HG02623 (cell line): ENCODE measurements at regions not wholly inside any gene's neighbourhood (a gene's known extent, or its start where the extent isn't known, plus 50 kb on each side); places are given as distances from the start of the nearest gene placed in this dataset.

Experiments used
- ATAC-seq: cut with Tn5 transposase; IDR thresholded peaks from one replicate; pipeline ENCODE4 v1.9.1; 2021; ENCODE audit warnings: moderate library complexity; ENCODE audit not compliant: unreplicated experiment

DNA sequence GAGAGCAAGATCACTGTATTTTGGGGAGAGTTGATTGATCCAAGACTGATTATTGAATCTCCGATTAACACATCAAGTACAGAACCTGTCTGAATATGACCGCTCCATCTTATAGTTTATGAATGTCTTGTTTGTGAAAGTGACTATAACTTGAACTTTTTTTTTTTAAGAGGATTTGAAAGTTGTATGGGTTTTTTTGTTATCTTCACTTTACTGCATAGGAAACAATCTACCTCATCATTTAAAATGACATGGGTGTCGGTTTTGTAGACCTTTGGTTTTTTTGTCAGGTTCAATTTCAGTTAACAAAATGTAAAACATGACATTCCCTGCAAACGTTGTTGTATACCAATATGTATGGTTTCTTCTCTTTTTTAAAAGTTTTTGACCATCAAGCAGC lies 103.0 kb upstream of the NUDT6 start:
- no peak for ATAC-seq

DNA sequence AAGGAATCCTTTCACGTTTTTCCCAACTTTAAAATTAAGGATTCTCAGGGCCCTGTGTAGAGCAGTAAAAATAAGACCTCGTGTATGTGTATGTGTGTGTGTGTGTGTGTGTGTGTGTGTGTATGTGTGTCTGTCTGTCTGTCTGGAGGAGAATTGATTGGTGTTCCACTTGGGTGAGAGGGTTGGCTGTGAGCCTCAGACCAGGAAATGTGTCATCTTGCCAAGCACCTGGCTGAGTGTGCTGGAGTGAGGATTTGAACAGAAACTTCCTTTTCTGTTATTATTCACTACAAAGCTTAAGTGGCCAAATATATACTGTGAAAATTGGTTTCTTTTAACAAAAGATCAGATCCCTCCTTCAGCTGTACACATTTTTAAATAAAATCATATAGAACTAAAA lies 103.6 kb upstream of the NUDT6 start:
- ATAC-seq, result peak; percentile 45

DNA sequence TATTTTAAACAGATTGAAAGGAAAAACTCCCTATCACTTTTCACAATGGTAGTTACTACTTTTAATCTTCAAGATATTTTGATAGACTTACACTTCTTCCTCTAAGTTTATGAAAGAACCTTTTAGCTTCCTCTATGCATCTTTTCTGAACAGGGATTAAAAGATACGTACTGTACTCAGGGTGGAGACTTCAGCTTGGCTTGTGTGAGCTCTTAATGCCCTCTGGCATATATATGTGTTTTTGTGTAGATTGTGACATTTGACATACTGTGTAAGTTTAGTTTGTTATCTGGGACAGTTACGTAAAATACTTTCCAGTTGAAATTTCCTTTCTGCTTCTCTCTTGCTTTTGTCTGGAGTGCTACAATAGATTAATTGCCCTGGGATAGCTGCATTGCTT lies 109.3 kb upstream of the NUDT6 start:
- ATAC-seq, result no peak

DNA sequence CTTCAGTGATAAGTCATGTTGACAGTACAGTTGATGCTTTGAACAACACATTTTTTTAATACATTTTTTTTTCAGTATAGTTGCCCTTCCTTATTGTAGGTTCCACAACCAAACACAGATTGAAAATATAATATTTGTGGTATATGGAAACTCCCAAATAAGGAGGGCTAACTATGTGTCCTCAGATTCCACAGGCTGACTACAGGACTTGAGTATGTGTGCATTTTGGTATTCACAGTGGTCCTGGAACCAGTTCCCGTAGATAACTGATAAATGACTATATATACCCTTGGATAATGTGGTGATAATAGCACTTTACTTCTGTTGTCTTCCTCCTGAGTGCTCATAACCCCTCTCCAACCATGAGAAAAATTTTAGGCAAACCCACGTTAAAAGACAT lies 111.6 kb upstream of the NUDT6 start:
- ATAC-seq, result no peak

DNA sequence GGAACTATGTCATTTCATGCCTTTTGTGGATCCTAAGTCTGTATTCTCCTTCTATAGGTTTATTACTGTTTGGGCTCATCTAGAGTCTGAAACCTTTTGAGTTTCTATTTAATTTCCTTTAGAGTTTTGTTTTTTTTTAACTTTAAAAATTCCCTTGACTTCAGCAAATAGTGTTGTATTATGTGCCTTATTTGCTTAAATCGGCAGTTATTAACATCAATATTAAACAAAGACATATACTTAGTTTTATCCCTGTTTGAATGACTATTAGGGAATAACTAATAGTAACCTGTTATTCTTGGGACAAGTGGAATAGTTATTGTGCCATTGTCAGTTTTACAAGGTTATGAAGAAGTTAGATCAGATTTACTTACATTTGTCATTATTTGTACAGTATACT lies 112.8 kb upstream of the NUDT6 start:
- ATAC-seq, result no peak

DNA sequence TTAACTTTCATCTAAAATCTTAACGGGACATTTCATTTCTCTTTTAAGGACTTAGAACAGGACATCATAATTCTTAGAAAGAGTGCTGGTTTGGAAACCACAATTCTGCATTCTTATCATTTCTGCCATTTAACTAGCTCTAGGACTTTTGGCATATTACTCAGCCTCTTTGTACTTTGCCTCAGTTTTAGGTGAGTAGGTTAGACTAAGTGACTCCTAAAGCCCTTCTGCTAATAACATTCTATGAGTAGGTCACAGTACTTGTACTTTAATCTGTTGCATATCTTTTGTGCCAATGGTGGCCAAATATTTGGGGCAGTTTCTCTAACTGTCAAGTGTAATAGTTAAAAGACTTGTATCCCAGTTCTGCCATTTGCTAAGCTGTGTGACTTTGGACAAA lies 115.4 kb upstream of the NUDT6 start:
- no peak for ATAC-seq

DNA sequence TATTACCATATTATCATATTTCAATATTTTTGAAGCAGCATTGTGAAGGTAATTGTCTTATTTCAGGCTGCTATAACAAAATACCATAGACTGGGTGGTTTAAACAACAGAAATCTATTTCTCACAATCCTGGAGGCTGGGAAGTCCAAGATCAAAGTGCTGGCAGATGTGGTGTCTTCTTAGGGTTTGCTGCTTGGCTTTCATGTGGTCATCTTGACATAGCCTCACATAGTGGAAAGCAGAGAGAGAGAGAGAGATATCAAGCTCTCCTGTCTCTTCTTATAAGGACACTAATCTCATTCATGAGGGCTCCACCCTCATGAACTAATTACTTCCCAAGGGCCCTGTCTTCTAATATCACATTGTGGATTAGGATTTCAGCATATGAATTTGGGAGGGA lies 119.7 kb upstream of the NUDT6 start:
- no peak for ATAC-seq

DNA sequence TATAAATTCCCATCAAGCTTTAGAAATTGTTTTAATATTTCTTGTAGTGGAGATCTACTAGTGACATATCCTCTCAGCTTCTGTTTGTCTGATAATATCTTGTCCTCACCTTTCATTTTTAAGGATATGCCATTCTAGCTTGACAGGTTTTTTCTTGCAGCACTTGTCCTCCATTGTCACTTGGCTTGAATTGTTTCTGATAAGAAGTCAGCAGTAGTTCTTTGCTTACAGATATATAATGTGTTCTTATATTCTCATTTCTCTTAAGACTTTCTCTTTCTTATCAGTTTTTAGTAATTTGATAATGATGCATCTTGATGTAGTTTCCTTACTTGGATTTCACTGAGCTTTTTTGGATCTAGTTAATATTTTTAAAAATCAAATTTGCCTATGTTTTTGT lies 120.6 kb upstream of the NUDT6 start:
- no peak for ATAC-seq

DNA sequence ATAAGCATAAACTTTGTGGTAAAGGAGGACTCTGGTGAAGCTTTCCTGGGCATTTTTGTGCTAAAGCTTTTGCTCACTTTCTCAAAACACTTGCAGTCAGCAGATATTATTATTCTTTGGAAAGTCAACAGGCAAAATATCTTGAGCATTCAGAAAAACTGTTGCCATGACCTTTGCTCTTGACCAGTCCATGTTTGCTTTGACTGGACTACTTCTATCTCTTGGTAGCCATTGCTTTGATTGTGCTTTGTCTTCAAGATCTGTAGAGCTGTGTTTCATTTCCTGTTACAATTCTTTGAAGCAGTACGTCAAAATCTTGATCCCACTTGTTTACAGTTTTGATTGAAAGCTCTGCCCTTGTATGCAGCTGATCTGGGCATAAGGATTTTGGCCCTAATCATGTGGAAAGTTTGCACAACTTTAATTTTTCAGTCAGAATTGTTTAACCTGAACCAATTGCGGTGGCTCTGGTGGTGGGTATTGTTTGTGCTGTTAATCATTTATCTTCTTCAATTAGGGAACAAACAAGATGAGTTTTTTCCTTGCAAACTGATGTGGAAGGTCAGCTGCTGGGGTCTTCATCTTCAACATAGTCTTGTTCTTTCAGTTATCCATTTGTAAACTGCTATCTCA lies 121.5 kb upstream of the NUDT6 start:
- ATAC-seq, result no peak

DNA sequence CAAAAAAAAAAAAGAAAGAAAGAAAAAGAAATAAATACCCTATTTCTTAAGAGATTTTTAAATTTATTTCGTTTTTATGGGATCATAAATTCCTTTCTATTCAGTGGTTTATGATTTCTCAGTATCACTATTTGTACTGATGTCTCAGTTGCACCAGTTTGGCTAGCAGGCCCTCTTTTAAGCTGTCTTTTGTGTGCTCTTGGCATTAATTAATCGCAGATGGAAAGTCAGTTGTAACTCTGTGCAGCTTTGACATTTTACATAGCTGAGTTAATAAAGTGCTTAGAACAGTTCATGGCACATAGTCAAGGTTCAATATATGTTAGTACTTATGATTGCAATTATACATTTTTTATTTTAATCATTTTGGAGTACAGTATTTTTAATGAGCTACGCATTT lies 123.7 kb upstream of the NUDT6 start:
- no peak for ATAC-seq

DNA sequence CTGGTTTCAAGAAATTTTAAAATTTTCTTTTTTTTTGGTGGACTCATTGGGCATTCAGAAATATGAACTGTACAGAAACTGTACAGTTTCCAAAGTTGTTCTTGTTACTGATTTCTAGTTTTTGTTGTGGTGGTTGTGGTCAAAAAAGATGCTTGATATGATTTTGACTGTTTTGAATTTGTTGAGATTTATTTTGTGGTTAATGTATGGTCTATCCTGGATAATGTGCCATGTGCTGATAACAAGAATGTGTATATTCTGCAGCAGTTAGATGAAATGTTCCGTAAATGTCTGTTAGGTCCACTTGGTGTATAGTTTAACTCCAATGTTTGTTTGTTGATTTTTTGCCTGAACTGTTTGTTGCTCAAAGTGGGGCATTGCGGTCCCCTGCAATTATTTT lies 127.6 kb upstream of the NUDT6 start:
- ATAC-seq, result no peak

DNA sequence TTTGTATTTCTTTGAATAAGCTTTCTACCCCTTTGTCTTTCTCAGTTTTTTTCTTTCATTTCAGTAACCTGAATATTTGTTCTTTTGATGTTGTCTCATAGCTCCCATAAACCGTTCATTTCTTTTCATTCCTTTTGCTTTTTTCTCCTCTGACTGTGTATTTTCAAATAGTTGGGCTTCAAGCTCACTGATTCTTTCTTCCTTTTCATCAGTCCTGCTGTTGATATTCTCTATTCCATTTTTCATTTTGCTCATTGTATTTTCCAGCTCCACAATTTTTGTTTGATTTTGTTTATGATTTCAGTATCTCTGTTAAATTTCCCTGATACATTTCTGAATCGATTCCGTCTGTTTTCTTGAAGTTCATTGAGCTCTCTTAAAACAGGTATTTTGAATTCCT lies 129.6 kb upstream of the NUDT6 start:
- ATAC-seq, result no peak

DNA sequence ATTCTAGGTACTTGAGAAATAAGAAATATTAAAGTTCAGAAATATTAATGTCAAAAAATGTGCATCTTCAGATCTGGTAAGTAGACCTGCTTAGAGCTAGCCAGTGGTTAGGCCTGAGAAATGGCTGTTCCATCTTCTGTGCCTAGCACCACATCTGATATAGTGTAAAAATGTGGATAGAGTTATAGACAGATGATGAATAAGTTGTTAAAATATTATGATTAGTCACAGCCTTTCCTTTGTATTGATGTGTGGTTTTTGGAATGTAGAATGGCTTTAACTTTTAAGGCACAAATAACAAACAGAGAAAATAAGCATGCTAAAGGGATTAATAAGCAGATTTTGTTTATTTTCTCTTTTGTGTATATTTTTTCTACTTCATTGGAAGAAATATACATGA lies 133.5 kb upstream of the NUDT6 start:
- ATAC-seq, result no peak

DNA sequence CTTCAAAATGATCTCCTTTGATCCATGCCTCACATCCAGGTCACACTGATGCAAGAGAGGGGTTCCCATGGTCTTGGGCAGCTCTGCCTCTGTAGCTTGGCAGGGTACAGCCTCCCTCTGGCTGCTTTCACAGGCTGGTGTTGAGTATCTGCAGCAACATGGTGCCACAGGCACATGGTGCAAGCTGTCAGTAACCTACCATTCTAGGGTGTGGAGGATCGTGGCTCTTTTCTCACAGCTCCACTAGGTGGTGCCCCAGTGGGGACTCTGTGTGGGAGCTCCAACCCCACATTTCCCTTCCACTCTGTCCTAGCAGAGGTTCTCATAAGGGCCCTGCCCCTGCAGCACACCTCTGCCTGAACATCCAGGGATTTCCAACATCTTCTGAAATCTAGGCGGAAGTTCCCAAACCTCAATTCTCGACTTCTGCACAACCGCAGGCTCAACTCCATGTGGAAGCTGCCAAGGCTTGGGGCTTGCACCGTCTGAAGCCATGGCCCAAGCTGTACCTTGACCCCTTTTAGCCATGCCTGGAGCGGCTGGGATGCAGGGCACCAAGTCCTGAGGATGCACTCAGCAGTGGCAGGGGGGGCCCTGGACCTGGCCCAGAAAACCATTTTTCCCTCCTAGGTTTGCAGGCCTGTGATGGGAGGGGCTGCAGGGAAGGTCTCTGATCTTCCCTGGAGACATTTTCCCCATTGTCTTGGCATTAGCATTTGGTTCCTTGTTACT lies 137.8 kb upstream of the NUDT6 start:
- ATAC-seq, result no peak

DNA sequence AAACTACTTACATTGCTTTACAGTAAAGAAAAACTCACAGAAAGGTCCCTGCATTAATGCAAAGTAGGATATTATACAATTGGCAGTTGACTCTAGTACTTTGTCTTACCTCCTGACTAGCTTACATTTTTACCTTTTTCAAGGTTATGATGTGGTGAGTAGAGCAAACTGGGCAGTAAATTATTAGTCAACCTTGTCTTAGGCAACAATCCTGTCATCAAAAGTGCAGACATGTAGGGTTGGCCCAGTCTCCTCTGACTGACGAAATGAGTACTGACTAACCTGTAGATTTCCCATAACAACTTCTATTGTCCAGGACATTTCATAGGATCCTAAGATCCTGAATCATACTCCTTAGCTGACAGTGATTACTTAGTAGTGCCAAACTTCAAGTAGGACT lies 142.0 kb upstream of the NUDT6 start:
- ATAC-seq, result no peak

DNA sequence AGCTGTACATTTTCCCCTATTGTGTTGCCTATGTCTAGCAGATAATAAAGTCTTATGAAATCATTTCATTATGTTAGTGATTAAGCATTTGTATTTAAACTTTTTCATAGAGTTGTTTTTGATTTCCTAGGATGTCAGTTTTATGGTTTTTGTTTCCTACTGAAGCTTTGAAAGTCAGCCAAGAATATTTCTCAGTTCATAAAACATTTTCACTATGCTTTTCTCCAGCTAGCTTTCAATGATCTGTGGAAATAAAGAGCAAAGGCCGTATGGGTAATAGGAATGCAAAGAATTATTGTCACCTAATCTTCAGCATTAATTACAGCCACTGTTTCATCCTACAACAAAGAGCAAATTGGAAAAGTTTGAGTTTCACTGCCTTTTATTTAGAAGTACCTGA lies 145.7 kb upstream of the NUDT6 start:
- ATAC-seq, result no peak

DNA sequence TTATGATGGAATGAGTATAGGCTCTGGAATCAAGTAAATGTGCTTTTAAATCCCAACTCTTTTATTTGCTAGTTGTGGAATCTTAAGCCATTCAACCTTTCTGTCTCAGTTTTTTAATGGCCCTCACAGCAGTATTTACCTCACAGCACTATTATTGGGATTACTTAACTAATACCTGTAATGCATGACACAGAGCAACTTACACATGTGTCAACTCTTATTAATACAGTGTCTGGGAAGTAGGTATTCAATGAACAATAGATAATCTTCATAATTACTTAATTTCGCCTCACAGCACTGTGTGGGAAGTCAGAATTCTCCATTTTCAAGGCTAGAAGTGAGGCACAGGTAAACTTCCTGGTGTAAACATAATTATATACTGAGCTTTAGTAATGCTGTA lies 149.7 kb upstream of the NUDT6 start:
- no peak for ATAC-seq

DNA sequence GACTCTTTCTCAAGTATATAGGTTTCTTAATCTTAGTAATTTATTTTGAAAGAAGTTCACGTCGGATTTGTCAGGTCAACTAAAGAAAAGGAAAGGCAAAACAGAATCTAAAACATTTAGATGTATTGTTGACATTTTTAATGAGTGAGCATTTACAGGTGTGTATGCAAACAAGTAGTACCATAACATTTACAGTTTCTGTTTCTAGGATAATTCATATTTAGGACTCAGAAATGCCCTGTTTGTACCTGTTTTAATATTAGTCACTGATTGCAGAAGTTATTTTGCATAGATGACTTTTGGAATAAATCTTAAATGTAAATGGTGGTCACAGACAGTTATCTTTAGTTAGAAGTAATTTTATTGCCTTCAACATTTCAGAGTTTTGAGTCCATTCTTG lies 151.3 kb upstream of the NUDT6 start:
- no peak for ATAC-seq

DNA sequence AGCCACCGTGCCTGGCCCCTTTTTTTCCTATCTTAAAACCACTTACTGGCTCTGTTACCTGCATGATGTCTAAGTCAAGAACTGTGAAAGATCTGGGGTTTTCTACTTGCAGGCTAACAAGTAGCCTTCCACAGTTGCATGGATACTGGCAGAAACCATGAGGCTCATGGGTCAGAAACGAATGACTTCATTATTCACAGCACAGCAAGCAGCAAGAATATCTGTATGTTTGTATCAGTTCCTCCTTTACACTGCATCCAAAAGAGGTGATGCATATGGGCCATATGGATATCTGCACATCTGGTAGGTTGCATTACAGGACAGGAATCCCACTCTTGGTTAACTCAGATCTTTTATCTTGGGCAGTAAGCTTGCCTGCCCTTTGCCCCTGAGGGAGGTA lies 154.9 kb upstream of the NUDT6 start:
- ATAC-seq, result no peak

DNA sequence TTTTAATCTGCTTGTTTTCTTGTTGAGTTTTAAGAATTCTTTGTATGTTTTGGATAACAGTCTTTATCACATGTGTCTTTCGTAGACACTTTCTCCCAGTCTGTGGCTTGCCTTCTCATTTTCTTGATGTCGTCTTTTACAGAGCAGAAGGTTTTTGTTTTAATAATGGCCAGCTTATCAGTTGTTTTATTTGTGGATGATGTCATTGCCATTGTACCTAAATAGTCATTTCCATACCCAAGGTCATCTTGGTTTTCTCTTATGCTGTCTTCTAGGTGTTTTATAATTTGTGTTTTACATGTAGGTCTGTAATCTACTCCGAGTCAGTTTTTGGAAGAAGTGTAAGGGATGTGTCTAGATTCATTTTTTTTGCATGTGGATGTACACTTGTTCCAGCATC lies 159.6 kb upstream of the NUDT6 start:
- no peak for ATAC-seq

DNA sequence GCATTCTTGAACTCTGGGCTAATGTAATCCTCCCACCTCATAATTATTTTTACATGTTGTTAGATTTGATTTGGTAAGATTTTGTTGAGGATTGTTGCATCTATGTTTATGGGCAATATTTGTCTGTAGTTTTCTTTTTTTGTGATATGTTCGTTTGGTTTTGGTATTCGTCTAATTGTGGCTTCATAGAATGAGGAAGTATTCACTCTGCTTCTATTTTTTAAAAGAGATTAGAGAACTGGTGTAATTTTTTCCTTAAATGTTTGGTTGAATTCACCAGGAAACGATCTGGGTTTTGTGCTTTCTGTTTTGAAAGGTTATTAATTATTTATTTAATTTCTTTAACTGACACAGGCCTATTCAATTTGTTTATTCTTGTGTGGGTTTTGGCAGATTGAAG lies 161.2 kb upstream of the NUDT6 start:
- ATAC-seq, result no peak

DNA sequence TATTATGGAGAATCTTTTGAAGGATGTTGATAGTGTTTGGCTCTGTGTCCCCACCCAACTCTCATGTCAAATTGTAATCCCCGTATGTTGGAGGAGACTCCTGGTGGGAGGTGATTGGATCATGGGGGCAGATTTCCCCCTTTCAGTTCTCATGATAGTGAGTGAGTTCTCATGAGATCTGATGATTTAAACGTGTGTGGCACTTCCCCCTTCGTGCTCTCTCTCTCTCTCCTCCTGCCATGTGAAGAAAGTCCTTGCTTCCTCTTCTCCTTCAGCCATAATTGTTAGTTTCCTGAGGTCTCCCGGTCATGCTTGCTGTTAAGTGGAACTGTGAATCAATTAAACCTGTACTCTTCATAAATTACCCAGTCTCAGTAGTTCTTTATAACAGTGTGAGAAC lies 166.1 kb upstream of the NUDT6 start:
- ATAC-seq, result no peak

DNA sequence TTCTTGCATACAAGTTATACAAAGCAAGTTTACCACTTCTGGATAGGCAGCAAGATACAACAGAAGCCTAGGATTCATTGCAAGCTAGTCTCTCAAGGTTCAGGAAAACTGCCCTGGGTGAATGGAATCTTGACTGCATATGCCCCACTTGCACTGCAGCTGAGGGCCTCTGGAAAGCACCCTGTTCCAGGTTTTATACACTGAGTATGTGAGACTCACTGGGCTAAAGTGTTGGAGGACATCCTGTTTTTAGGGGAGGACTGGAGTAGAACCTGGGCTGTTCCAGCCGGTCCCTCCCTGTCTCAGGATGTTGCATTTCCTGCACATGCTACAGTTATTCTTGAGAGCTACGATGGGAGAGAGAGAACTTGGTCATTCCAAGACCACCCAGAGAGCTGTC lies 168.5 kb upstream of the NUDT6 start:
- ATAC-seq, result no peak
